Hepatocyte (in vitro differentiated cells): ENCODE measurements at regions not wholly inside any gene's neighbourhood (a gene's known extent, or its start where the extent isn't known, plus 50 kb on each side); places are given as distances from the start of the nearest gene placed in this dataset.

Experiments
- DNase-seq: peaks from one replicate; pipeline ENCODE4 v3.0.0-alpha.2; 2016; ENCODE audit warnings: low spot score
- H2AFZ ChIP-seq: fragments of 200-600 bp; sonication (generic); 2 replicates; pipeline ENCODE4 v1.6.0; 2016; ENCODE audit warnings: antibody characterized with exemption, mild to moderate bottlenecking
- H3K27ac ChIP-seq: fragments of 200-600 bp; sonication (generic); 2 replicates; pipeline ENCODE4 v1.5.1; 2016; ENCODE audit warnings: mild to moderate bottlenecking
- H3K27me3 ChIP-seq: fragments of 200-600 bp; sonication (generic); 2 replicates; pipeline ENCODE4 v1.6.1; 2016
- H3K36me3 ChIP-seq: fragments of 200-600 bp; sonication (generic); replicated peaks from 2 replicates; pipeline ENCODE4 v1.5.1; 2016; ENCODE audit warnings: low read depth; ENCODE audit not compliant: insufficient read depth
- H3K4me1 ChIP-seq: fragments of 200-600 bp; sonication (generic); 2 replicates; pipeline ENCODE4 v1.5.1; 2016; ENCODE audit warnings: mild to moderate bottlenecking, moderate library complexity; ENCODE audit not compliant: insufficient read depth
- H3K4me2 ChIP-seq: fragments of 200-600 bp; sonication (generic); 2 replicates; pipeline ENCODE4 v1.6.0; 2016
- H3K4me3 ChIP-seq: fragments of 200-600 bp; sonication (generic); 2 replicates; pipeline ENCODE4 v1.5.1; 2016; ENCODE audit warnings: mild to moderate bottlenecking
- H3K79me2 ChIP-seq: fragments of 200-600 bp; sonication (generic); 2 replicates; pipeline ENCODE4 v1.6.0; 2017; ENCODE audit warnings: mild to moderate bottlenecking
- H3K9me2 ChIP-seq: fragments of 200-600 bp; sonication (generic); replicated peaks from 2 replicates; pipeline ENCODE4 v1.6.0; 2017; ENCODE audit warnings: mild to moderate bottlenecking; ENCODE audit not compliant: insufficient read depth
- H3K9me3 ChIP-seq: fragments of 200-600 bp; sonication (generic); 2 replicates; pipeline ENCODE4 v1.5.1; 2016; ENCODE audit warnings: low read depth, mild to moderate bottlenecking
- H4K20me1 ChIP-seq: fragments of 200-600 bp; sonication (generic); 2 replicates; pipeline ENCODE4 v1.6.0; 2016; ENCODE audit warnings: mild to moderate bottlenecking; ENCODE audit not compliant: insufficient read depth, poor library complexity, severe bottlenecking
- CTCF ChIP-seq: fragments of 200-600 bp; sonication (generic); IDR thresholded peaks from 2 replicates; pipeline ENCODE4 v1.5.1; 2016; ENCODE audit warnings: antibody characterized with exemption, mild to moderate bottlenecking; ENCODE audit not compliant: poor library complexity
- EZH2 ChIP-seq: fragments of 200-600 bp; sonication (generic); IDR thresholded peaks from 2 replicates; pipeline ENCODE4 v1.6.1; 2016; ENCODE audit warnings: antibody characterized with exemption, mild to moderate bottlenecking, borderline replicate concordance
- EZH2phosphoT487 ChIP-seq: fragments of 200-600 bp; sonication (generic); IDR thresholded peaks from one replicate; pipeline ENCODE4 v1.6.1; 2018; ENCODE audit warnings: antibody characterized with exemption, mild to moderate bottlenecking, low read depth, moderate library complexity; ENCODE audit not compliant: unreplicated experiment, severe bottlenecking
- WGBS: methylation state at CpG from one replicate; pipeline ENCODE4 v1.1.6; 2016; ENCODE audit warnings: low lambda C conversion rate; ENCODE audit errors: missing lambda C conversion rate; 5-methylcytosine and 5-hydroxymethylcytosine counted together

- Histone ChIP-seq H3K36me3 (no peaks in the 10 kb centered on the region), H3K4me2 (no peak overlapping the region), H3K27me3 (no peaks in the 10 kb centered on the region), H2AFZ (no peak overlapping the region), H3K79me2 (no peaks in the 10 kb centered on the region), H3K27ac (no peak overlapping the region), H4K20me1 (no peaks in the 10 kb centered on the region), H3K4me1 (no peaks in the 10 kb centered on the region), H3K9me3 (no peaks in the 10 kb centered on the region), H3K4me3 (no peak overlapping the region), H3K9me2 (no peaks in the 10 kb centered on the region)
- no peak for DNase-seq
- TF ChIP-seq EZH2phosphoT487 = no peak
- TF ChIP-seq EZH2 = no peak
- TF ChIP-seq CTCF = no peak
- WGBS = 91% methylated on average over 2 of the region's 2 CpGs
Observed at GRCh38 chr16:31694461-31694860, 166.8 kb downstream of the AHSP start.

GRCh38 chr16:31695667-31696066, 168.0 kb downstream of the AHSP start:
- Histone ChIP-seq H3K27ac (no peak overlapping the region), H3K9me3 (no peaks in the 10 kb centered on the region), H3K4me1 (no peaks in the 10 kb centered on the region), H2AFZ (no peak overlapping the region), H3K36me3 (no peaks in the 10 kb centered on the region), H4K20me1 (no peaks in the 10 kb centered on the region), H3K4me2 (no peak overlapping the region), H3K27me3 (no peaks in the 10 kb centered on the region), H3K79me2 (peaks cover 2% of the 10 kb centered on the region), H3K9me2 (no peaks in the 10 kb centered on the region), H3K4me3 (no peak overlapping the region)
- no peak for DNase-seq
- TF ChIP-seq CTCF (no peak), EZH2 (no peak), EZH2phosphoT487 (no peak)
- WGBS = 59% methylated on average over 4 of the region's 4 CpGs

- Histone ChIP-seq H3K27ac (no peak overlapping the region), H3K9me3 (no peaks in the 10 kb centered on the region), H3K79me2 (peaks cover 14% of the 10 kb centered on the region), H2AFZ (no peak overlapping the region), H4K20me1 (peaks cover 5% of the 10 kb centered on the region), H3K27me3 (no peaks in the 10 kb centered on the region), H3K4me1 (peaks cover 7% of the 10 kb centered on the region), H3K4me2 (no peak overlapping the region), H3K4me3 (no peak overlapping the region), H3K9me2 (no peaks in the 10 kb centered on the region), H3K36me3 (no peaks in the 10 kb centered on the region)
- WGBS = 37% methylated on average over 8 of the region's 8 CpGs
- peak; percentile 48 for DNase-seq
- TF ChIP-seq CTCF (peak; percentile 60), EZH2phosphoT487 (no peak)
Observed at GRCh38 chr16:31696968-31697743, 169.5 kb downstream of the AHSP start.

GRCh38 chr16:31697744-31698125, 170.0 kb downstream of the AHSP start:
- Histone ChIP-seq H3K79me2 (peaks cover 20% of the 10 kb centered on the region), H3K27ac (no peak overlapping the region), H2AFZ (no peak overlapping the region), H3K4me2 (no peak overlapping the region), H3K4me3 (no peak overlapping the region), H3K4me1 (peaks cover 7% of the 10 kb centered on the region), H3K27me3 (no peaks in the 10 kb centered on the region), H4K20me1 (peaks cover 5% of the 10 kb centered on the region), H3K9me2 (no peaks in the 10 kb centered on the region), H3K36me3 (no peaks in the 10 kb centered on the region), H3K9me3 (no peaks in the 10 kb centered on the region)
- WGBS = 78% methylated on average over 4 of the region's 4 CpGs
- TF ChIP-seq CTCF (no peak), EZH2phosphoT487 (no peak), EZH2 (no peak)
- no peak for DNase-seq
